Subcutaneous abdominal adipose tissue (tissue), 5 donors: ENCODE measurements at regions not wholly inside any gene's neighbourhood (a gene's known extent, or its start where the extent isn't known, plus 50 kb on each side); places are given as distances from the start of the nearest gene placed in this dataset.

Source experiments
- H3K27ac ChIP-seq: one replicate; pipeline ENCODE4 v1.7.0; 2013; ENCODE audit warnings: low read depth, mild to moderate bottlenecking, inconsistent platforms, low read length, moderate library complexity
- H3K27me3 ChIP-seq, 5 donors: one replicate each; pipeline ENCODE4 v1.7.0; 2013; ENCODE audit warnings: low read length in 5 of 5, inconsistent platforms in 1 of 5; ENCODE audit not compliant: control insufficient read depth in 5 of 5, insufficient read depth in 4 of 5
- H3K36me3 ChIP-seq, 5 donors: one replicate each; pipeline ENCODE4 v1.7.0; 2013; ENCODE audit warnings: low read length in 5 of 5; ENCODE audit not compliant: control insufficient read depth in 5 of 5, insufficient read depth in 5 of 5
- H3K4me1 ChIP-seq, 5 donors: one replicate each; pipeline ENCODE4 v1.7.0; 2013; ENCODE audit warnings: low read length in 5 of 5, mild to moderate bottlenecking in 3 of 5, moderate library complexity in 1 of 5; ENCODE audit not compliant: control insufficient read depth in 5 of 5, insufficient read depth in 5 of 5
- H3K4me3 ChIP-seq, 5 donors: one replicate each; pipeline ENCODE4 v1.7.0; 2013; ENCODE audit warnings: low read length in 5 of 5, low read depth in 1 of 5
- H3K9ac ChIP-seq, 5 donors: one replicate each; pipeline ENCODE4 v1.7.0; 2013; ENCODE audit warnings: low read length in 5 of 5, mild to moderate bottlenecking in 4 of 5, moderate library complexity in 3 of 5
- H3K9me3 ChIP-seq, 5 donors: one replicate each; pipeline ENCODE4 v1.7.0; 2013; ENCODE audit warnings: low read length in 5 of 5; ENCODE audit not compliant: control insufficient read depth in 5 of 5
- donor health status: healthy.
- donor health status: healthy.
- donor health status: healthy.
- donor health status: healthy.
- donor health status: healthy.

DNA sequence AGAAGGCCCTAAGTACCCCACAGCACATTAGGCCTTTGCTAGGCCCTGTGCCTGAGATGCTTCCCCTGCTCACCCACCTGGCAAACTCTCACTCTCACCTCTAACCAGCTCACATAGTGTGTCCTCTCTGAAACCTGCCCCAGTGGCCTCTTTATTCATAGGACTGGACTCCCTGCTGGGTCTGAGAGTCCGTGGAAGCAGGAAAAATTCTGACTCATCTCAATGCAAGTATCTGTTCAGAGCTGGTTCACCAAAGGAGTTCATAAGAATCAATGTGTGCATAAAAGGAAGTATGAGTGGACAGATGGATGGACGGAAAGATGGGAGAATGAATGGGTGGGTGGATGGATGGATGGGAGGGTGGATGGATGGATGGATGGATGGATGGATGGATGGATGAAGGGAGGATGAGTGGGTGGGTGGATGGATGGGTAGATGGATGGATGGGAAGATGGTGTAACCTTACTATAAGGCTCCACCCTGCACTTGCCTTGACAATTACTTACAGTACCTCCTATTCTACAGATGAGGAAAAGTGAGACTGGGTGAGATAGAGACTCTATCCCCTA is 111.2 kb upstream of the ZMIZ1 start:
- Histone ChIP-seq H3K4me1 (peaks cover 4 to 36% (median 22%) of the 10 kb centered on the region in 5 donors), H3K4me3 (no peak overlapping the region), H3K9me3 (no peaks in the 10 kb centered on the region), H3K27me3 (no peaks in the 10 kb centered on the region), H3K27ac (no peak overlapping the region), H3K9ac (no peak overlapping the region), H3K36me3 (no peaks in the 10 kb centered on the region)

DNA sequence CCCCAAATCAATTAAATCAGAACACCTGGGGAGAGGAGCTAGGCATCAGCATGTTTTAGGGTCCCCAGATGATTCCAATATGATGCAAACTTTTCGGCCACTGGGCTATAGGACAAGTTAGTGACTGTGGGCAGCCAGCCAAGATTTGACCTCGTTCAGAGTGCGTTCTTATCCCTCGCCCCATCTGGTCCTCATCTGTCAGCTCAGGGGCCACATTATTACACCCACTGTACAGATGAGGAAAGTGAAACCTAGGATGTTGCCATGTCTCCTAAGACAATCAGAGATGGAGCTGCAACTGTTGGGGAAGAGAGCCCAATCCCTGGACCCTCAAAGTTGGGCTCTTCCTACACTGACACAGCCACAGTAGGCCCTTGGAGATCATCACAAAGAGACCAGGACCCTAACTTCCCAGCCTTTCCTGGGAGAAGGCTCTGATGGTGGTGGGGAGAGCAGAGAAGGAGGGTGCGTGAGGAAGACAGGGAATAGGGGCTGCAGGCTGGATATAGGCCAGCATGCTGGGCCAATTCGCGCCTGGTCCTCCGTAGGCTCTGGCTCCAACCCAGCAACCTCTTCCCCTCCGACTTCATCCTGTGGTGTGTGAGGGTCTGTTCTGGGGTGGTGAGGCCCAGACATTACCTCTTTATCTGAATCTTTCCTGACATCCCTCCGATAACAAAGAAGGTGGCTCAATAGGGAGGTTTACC is 109.4 kb upstream of the ZMIZ1 start:
- no peak overlapping the region for H3K4me3 ChIP-seq
- H3K9me3 ChIP-seq = no peaks in the 10 kb centered on the region
- H3K27ac ChIP-seq = no peak overlapping the region
- H3K36me3 ChIP-seq = no peaks in the 10 kb centered on the region
- peaks cover 2 to 37% (median 20%) of the 10 kb centered on the region in 5 donors for H3K4me1 ChIP-seq
- no peak overlapping the region for H3K9ac ChIP-seq
- H3K27me3 ChIP-seq = no peaks in the 10 kb centered on the region

DNA sequence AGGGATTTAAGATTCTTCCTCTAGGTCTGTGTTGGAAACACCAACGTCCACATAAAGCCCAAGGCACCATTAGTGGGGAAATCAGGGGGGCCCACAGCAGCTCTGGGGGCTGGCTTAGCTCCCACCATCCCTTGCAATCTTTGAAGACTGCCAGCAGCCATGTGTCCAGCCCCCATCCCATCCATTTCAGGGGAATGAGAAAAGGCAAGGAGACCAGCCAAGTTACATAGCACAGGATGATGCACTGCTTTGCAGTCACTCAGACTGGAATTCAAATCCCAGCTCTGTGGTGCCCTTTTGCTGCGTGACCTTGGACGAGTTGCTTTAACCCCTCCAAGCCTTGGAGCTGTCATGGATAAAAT is 108.9 kb upstream of the ZMIZ1 start:
- H3K36me3 ChIP-seq = no peaks in the 10 kb centered on the region
- H3K9me3 ChIP-seq = no peaks in the 10 kb centered on the region
- H3K27me3 ChIP-seq = no peaks in the 10 kb centered on the region
- no peak overlapping the region for H3K4me3 ChIP-seq
- H3K9ac ChIP-seq = no peak overlapping the region
- no peak overlapping the region for H3K27ac ChIP-seq
- H3K4me1 ChIP-seq = peaks cover 2 to 39% (median 21%) of the 10 kb centered on the region in 5 donors

DNA sequence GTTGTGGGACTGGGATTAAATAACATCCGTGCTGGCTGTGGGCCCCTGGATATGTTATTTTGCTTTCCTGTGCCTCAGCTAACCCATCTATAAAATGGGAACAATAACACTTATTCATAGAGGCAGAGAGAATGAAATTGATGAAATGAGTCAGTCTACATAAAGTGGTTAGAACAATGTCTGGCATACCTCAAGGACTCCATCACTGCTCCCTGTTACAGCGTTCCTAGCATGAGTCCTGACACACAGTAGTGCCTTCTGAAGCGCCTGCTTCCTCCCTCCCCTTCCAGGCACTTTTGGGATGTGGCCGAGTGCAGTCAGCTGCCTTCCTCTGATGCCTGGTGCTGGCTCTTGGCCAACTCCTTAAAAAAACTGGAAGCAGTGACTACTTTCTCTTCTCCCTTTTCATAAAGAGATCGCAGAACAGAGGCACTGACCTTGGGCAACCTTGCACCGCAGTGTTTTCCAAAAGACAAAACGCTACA is 108.4 kb upstream of the ZMIZ1 start:
- H3K9ac ChIP-seq = no peak overlapping the region
- H3K4me3 ChIP-seq = no peak overlapping the region
- H3K27ac ChIP-seq = no peak overlapping the region
- no peaks in the 10 kb centered on the region for H3K36me3 ChIP-seq
- no peaks in the 10 kb centered on the region for H3K27me3 ChIP-seq
- H3K9me3 ChIP-seq = no peaks in the 10 kb centered on the region
- H3K4me1 ChIP-seq = peaks cover 2 to 42% (median 25%) of the 10 kb centered on the region in 5 donors

DNA sequence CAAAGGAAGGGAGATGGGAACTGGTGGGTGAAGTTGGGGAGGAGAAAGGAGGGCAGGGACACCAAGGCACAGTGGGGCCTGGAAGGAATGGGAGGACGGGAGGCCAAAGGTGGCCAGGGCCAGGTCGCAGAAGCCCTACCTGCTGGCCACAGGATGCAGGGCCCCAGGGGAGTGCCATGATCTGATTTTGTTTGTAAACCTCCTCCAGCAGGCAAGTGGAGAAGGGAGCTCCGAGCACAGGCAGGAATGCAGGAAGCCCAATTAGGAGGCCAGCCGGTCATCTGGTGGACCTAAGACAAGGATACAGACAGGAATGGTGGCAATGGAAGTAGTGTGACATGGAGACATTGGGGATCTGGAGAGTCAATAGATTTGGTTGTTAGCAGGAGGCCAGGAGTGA is 107.0 kb upstream of the ZMIZ1 start:
- H3K9me3 ChIP-seq = no peaks in the 10 kb centered on the region
- no peaks in the 10 kb centered on the region for H3K36me3 ChIP-seq
- H3K27ac ChIP-seq = no peak overlapping the region
- no peak overlapping the region for H3K4me3 ChIP-seq
- peaks cover 5 to 42% (median 28%) of the 10 kb centered on the region in 5 donors for H3K4me1 ChIP-seq
- no peak overlapping the region for H3K9ac ChIP-seq
- H3K27me3 ChIP-seq = no peaks in the 10 kb centered on the region

DNA sequence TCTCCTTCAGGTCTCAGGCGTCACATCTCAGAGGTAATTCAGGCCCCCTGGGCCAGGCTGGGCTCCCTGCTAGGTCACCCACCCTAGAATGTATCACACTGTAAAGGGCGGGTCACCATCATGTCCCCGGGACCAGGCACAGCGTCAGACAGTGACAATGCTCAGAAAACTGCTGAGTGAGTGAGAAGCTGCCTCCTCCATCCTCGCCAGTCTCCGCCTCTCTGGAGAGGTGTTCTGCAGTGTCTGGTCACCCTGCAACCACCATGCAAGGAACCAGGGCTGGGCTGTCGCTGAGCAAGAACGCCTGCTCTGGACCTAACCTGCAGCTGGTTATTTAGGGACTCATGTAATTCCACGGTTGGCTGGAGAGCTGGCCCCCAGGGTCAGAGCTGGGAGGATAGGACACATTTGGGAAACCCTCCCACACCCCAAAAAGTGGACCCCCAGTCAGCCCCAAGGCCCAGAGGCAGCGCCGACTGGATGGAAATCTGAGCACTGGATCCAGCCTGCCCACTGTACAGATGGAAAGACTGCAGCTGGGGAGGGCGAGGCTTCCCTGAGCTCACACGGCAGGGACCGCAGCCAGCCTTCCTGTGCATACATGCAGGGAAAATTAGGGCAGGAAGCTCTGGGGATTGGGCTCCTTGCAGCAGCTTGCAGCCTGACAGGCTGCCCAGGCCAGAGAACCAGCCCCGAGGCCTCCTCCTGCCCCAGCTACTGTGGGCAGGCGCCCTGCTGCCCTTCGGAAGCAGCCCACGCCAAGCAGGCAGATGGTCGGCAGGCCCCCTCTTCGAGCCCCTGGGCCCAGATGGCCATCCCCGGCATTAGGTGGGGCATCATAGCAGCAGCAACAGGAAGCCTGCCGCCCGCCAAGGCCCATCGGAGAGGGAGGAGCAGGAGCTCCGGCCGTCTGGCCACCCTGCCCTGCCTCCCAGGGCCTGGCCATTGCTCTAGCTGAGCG is 105.4 kb upstream of the ZMIZ1 start:
- H3K4me3 ChIP-seq = no peak overlapping the region
- H3K36me3 ChIP-seq = no peaks in the 10 kb centered on the region
- H3K9me3 ChIP-seq = no peaks in the 10 kb centered on the region
- no peak overlapping the region for H3K27ac ChIP-seq
- no peak overlapping the region for H3K9ac ChIP-seq
- peaks cover 5 to 42% (median 28%) of the 10 kb centered on the region in 5 donors for H3K4me1 ChIP-seq
- no peaks in the 10 kb centered on the region for H3K27me3 ChIP-seq

DNA sequence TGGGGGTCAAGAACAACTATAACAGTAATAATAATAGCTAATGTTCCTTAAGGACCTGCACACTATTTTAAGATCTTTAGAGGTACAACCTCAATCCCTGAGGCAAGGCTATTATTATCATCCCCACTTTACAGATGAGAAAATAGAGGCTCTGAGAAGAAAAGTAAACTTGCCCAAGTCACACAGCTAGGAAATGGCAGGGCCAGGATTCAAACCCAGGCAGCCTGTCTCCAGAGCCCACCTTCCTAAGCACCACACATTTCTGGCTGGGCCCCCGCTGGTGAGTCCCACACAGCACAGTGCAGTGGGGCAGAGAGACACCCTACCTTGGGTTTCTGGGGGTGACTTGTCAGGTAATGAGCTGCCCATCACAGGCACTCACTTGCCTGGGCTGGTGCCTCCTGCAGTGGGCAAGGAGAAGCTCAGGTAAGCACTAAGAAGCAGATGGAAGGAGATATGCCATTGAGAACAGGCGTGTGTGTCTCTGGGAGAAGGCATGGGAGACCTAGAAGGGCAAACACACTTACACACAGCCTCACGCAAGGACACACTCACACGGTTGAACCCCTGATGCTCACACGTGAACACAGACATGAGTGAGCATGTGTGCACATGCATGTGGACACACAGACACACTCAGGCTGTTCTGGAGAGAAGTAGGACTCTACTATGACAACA is 104.4 kb upstream of the ZMIZ1 start:
- Histone ChIP-seq H3K27me3 (no peaks in the 10 kb centered on the region), H3K4me3 (no peak overlapping the region), H3K9me3 (no peaks in the 10 kb centered on the region), H3K27ac (no peak overlapping the region), H3K4me1 (peaks cover 5 to 48% (median 28%) of the 10 kb centered on the region in 5 donors), H3K9ac (no peak overlapping the region), H3K36me3 (no peaks in the 10 kb centered on the region)

DNA sequence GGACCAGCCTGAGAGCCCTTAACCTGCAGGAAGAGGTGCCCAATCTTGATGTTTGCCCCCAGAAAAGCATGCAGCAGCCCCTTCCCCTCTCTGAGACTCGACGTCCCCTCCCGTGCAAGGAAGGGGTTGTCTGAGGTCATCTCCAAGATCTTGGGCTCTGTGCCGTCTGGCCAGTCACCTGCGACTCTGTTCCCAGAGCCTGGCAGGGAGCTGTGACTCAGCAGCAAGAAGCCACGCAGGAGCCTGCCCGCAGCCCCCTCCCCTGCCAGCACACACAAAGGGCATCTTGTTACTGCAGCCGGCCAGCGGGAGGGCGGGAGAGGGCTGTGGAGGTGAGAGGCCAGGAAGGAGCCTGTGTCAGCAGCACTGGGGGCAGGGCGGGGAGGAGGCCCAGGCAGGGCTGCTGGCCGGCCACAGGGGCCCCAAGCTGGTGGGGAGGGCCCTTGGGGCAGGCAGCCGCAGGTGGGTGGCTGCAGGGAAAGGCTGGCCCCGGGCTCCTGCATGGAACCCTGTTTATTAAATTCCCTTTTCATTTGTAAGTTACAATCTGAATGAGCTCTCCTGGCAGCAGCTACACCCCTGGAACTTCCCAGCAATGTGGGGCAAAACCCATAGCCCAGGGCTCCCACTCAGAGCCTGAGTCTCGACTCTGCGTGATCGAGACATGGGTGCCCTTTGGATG is 103.7 kb upstream of the ZMIZ1 start:
- no peaks in the 10 kb centered on the region for H3K36me3 ChIP-seq
- H3K9ac ChIP-seq = no peak overlapping the region
- peaks cover 5 to 43% (median 31%) of the 10 kb centered on the region in 5 donors for H3K4me1 ChIP-seq
- no peak overlapping the region for H3K27ac ChIP-seq
- no peak overlapping the region for H3K4me3 ChIP-seq
- no peaks in the 10 kb centered on the region for H3K27me3 ChIP-seq
- no peaks in the 10 kb centered on the region for H3K9me3 ChIP-seq

DNA sequence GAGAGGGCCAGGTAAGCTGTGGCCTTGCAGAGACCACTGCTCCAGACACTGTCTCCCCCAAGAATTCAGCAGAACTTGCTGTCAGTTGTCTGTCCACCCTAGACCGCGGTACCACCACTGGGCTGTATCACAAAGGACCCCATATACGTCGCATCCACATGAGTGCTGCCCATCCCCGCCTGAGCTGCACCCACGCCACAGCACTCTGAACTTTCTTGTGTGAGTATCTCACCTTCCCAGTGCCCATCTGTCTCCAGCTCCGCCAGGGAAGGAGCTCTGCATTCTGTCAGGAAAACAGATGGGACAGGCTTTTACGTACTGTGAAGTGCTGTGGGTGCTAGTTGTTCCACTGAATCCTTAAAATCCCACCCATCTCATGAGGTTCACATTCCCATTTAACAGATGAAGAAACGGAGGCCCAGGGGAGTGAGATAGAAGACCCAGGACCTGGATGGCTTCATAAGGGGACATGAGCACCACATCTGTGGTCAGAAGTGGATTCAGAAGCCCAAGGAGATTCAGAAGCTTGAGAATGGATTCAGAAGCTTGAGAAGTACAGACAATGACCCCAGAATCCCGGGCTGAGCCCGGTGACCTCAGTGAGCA is 102.5 kb upstream of the ZMIZ1 start:
- Histone ChIP-seq H3K4me3 (no peak overlapping the region), H3K36me3 (no peaks in the 10 kb centered on the region), H3K9me3 (no peaks in the 10 kb centered on the region), H3K27me3 (no peaks in the 10 kb centered on the region), H3K4me1 (peaks cover 2 to 31% (median 20%) of the 10 kb centered on the region in 5 donors), H3K9ac (no peak overlapping the region), H3K27ac (no peak overlapping the region)
